ENCODE measurements at regions not wholly inside any gene's neighbourhood (a gene's known extent, or its start where the extent isn't known, plus 50 kb on each side); places are given as distances from the start of the nearest gene placed in this dataset.

DNA sequence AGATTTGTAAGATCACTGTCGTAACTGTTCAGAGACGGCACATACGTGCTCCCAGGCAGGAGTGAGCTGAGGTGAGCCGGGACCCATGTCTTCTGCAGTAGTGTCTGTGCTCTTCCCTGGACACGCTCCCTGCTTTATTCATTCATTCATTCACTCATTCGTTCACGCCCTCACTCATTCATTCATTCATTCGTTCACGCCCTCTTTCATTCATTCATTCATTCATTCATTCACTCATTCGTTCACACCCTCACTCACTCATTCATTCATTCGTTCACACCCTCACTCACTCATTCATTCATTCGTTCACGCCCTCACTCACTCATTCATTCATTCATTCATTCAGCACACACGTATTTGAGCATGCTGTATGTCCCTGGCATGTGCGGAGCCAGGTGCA, 207.0 kb downstream of the GLI2 start:
- TF ChIP-seq, protein P1, sequence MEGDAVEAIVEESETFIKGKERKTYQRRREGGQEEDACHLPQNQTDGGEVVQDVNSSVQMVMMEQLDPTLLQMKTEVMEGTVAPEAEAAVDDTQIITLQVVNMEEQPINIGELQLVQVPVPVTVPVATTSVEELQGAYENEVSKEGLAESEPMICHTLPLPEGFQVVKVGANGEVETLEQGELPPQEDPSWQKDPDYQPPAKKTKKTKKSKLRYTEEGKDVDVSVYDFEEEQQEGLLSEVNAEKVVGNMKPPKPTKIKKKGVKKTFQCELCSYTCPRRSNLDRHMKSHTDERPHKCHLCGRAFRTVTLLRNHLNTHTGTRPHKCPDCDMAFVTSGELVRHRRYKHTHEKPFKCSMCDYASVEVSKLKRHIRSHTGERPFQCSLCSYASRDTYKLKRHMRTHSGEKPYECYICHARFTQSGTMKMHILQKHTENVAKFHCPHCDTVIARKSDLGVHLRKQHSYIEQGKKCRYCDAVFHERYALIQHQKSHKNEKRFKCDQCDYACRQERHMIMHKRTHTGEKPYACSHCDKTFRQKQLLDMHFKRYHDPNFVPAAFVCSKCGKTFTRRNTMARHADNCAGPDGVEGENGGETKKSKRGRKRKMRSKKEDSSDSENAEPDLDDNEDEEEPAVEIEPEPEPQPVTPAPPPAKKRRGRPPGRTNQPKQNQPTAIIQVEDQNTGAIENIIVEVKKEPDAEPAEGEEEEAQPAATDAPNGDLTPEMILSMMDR (IDR thresholded peaks at IDR 0.05), result no peak
- TF ChIP-seq, protein P2, sequence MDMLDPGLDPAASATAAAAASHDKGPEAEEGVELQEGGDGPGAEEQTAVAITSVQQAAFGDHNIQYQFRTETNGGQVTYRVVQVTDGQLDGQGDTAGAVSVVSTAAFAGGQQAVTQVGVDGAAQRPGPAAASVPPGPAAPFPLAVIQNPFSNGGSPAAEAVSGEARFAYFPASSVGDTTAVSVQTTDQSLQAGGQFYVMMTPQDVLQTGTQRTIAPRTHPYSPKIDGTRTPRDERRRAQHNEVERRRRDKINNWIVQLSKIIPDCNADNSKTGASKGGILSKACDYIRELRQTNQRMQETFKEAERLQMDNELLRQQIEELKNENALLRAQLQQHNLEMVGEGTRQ (CRISPR knock-in tag; IDR thresholded peaks at IDR 0.05), result no peak
- TF ChIP-seq FOXP1 (CRISPR knock-in tag; IDR thresholded peaks at IDR 0.05; ENCODE audit: borderline replicate concordance), result no peak
- TF ChIP-seq PRRX2 (CRISPR knock-in tag; IDR thresholded peaks at IDR 0.05), result no peak
- TF ChIP-seq, protein P3, sequence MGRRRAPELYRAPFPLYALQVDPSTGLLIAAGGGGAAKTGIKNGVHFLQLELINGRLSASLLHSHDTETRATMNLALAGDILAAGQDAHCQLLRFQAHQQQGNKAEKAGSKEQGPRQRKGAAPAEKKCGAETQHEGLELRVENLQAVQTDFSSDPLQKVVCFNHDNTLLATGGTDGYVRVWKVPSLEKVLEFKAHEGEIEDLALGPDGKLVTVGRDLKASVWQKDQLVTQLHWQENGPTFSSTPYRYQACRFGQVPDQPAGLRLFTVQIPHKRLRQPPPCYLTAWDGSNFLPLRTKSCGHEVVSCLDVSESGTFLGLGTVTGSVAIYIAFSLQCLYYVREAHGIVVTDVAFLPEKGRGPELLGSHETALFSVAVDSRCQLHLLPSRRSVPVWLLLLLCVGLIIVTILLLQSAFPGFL (CRISPR knock-in tag; IDR thresholded peaks at IDR 0.05; ENCODE audit: borderline replicate concordance), result no peak
